NCI-H460 (cell line): ENCODE measurements at regions not wholly inside any gene's neighbourhood (a gene's known extent, or its start where the extent isn't known, plus 50 kb on each side); places are given as distances from the start of the nearest gene placed in this dataset.

ENCODE experiments used
- DNase-seq: peaks from one replicate; pipeline ENCODE4 v3.0.0-alpha.2; 2016; ENCODE audit warnings: low read depth; ENCODE audit errors: extremely low read depth

GRCh38 chr11:121757480-121758125 is 304.8 kb upstream of the SORL1-AS1 start:
- DNase-seq: no peak

- no peak for DNase-seq
Measured at GRCh38 chr11:121755906-121756305, 303.1 kb upstream of the SORL1-AS1 start.

GRCh38 chr11:121755191-121755590 is 302.4 kb upstream of the SORL1-AS1 start:
- DNase-seq: no peak

GRCh38 chr11:121754598-121754997 is 301.8 kb upstream of the SORL1-AS1 start:
- no peak for DNase-seq

GRCh38 chr11:121749691-121750090 is 296.9 kb upstream of the SORL1-AS1 start:
- DNase-seq: no peak

- DNase-seq: no peak
Measured at GRCh38 chr11:121748068-121748467, 295.3 kb upstream of the SORL1-AS1 start.

- no peak for DNase-seq
Measured at GRCh38 chr11:121743285-121743684, 290.5 kb upstream of the SORL1-AS1 start.

GRCh38 chr11:121741761-121742361 is 289.1 kb upstream of the SORL1-AS1 start:
- DNase-seq: no peak

- no peak for DNase-seq
Measured at GRCh38 chr11:121741351-121741760, 288.6 kb upstream of the SORL1-AS1 start.

- DNase-seq: no peak
Measured at GRCh38 chr11:121740902-121741301, 288.1 kb upstream of the SORL1-AS1 start.

- DNase-seq: no peak
Measured at GRCh38 chr11:121733858-121734257, 281.1 kb upstream of the SORL1-AS1 start.

- no peak for DNase-seq
Measured at GRCh38 chr11:121727942-121728341, 275.2 kb upstream of the SORL1-AS1 start.

GRCh38 chr11:121723246-121723741 is 270.5 kb upstream of the SORL1-AS1 start:
- no peak for DNase-seq

- no peak for DNase-seq
Measured at GRCh38 chr11:121722431-121723245, 269.9 kb upstream of the SORL1-AS1 start.

GRCh38 chr11:121721961-121722360 is 269.2 kb upstream of the SORL1-AS1 start:
- no peak for DNase-seq

GRCh38 chr11:121721448-121721847 is 268.7 kb upstream of the SORL1-AS1 start:
- DNase-seq: no peak

GRCh38 chr11:121717296-121717695 is 264.5 kb upstream of the SORL1-AS1 start:
- no peak for DNase-seq

- DNase-seq: no peak
Measured at GRCh38 chr11:121716060-121716459, 263.3 kb upstream of the SORL1-AS1 start.

GRCh38 chr11:121715405-121715804 is 262.6 kb upstream of the SORL1-AS1 start:
- no peak for DNase-seq

GRCh38 chr11:121714351-121714750 is 261.6 kb upstream of the SORL1-AS1 start:
- DNase-seq: no peak

GRCh38 chr11:121711939-121712338 is 259.2 kb upstream of the SORL1-AS1 start:
- DNase-seq: no peak

- no peak for DNase-seq
Measured at GRCh38 chr11:121711236-121711635, 258.5 kb upstream of the SORL1-AS1 start.
